Activated naive CD4-positive, alpha-beta T cell treated with Interleukin-2 at 50 U/mL for 16 hours (primary cell): ENCODE measurements at regions not wholly inside any gene's neighbourhood (a gene's known extent, or its start where the extent isn't known, plus 50 kb on each side); places are given as distances from the start of the nearest gene placed in this dataset.
"Not testable (repeated sequence)": the region's sequence is repeated elsewhere in the genome, so short reads cannot be mapped to it uniquely, and the experiment has no call there.

Experiments used
- DNase-seq: peaks from one replicate; pipeline ENCODE4 v3.0.0-alpha.2; 2020

DNA sequence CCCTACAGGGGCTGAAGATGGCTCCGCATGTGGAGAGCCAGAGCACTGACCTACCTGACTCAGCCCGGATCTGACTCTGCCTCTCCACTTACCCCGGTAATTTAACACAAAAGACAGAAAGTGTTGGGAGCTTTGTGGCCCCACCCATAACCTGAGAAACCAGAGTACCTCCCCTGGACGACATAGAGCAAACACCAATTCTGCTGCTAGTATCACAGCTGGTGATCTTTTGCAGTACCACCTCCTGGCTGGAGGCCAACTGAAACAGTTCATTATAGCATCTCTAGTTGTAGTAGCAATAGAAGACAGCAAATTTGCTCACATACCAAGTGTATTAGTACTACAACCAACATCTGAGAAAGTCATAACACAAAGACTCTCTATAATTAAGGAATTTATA lies 443.9 kb downstream of the KLHL4 start:
- DNase-seq = no peak

DNA sequence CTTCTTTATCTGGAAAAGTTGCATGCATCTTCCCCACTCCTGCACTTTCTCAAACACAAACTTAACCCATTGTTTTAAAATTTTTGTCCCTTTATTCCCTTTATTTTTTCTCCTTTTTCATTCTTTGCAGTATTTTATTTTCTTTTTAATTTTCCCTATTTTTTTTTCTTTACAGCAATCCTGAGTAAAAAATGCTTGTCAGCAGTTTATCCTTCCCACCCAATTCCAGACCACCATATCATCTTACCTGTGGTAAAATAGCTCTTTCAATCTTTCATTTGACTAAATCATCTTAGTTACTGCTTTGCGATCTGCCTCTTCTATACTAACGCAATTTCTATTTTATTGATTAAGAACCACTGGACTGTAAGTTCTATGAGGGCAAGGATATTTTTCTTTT lies 450.5 kb downstream of the KLHL4 start:
- DNase-seq = no peak

DNA sequence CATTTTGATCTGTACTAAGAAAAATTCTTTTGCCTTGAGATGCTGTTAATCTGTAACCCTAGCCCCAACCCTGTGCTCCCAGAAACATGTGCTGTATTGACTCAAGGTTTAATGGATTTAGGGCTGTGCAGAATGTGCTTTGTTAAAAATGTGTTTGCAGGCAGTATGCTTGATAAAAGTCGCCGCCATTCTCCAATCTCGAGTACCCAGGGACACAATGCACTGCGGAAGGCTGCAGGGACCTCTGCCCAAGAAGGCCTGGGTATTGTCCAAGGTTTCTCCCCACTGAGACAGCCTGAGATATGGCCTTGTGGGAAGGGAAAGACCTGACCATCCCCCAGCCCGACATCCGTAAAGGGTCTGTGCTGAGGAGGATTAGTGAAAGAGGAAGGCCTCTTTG lies 454.5 kb downstream of the KLHL4 start:
- DNase-seq = not testable (repeated sequence)

DNA sequence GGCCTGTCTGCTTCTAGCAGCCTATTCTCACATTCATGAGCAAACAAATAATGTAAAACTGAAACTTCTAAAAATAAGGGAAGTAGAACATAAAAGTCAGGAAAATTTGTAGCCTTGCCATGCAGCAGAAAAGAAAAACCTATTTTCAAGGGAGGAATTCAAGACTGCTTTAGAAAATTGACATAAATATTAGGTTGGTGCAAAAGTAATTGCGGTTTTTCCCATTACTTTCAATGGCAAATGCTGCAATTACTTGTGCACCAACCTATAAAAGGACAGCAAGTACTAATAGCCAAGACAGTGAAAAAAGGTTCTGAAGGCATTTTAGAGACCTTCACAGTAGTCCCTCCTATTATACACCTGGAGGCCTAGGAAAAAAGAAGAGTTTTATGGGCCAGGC lies 457.8 kb downstream of the KLHL4 start:
- no peak for DNase-seq

DNA sequence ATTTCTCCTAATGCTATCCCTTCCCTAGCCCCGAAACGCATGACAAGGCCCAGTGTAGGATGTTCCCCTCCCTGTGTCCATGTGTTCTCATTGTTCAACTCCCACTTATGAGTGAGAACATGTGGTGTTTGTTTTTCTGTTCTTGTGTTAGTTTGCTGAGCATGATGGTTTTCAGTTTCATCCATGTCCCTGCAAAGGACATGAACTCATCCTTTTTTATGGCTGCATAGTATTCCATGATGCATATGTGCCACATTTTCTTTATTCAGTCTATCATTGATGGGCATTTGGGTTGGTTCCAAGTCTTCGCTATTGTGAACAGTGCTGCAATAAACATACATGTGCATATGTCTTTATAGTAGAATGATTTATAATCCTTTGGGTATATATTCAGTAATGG lies 490.3 kb downstream of the KLHL4 start:
- not testable (repeated sequence) for DNase-seq

DNA sequence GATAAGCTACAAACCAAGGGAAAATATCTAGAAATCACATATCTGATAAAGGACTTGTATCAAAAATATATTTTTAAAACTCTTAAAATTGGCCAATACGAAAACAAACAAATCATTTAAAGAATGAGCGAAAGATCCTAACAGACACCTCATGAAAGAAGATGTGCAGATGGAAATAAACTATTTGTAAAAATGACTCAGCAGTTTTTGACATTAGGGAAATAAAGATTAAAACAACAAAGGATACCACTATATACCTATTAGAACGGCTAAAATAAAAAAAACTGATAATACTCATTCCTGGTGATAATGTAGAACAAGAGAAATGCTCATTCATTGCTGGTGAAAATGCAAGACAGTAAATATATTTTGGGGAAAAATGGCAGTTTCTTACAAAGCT lies 506.4 kb downstream of the KLHL4 start:
- no peak for DNase-seq

DNA sequence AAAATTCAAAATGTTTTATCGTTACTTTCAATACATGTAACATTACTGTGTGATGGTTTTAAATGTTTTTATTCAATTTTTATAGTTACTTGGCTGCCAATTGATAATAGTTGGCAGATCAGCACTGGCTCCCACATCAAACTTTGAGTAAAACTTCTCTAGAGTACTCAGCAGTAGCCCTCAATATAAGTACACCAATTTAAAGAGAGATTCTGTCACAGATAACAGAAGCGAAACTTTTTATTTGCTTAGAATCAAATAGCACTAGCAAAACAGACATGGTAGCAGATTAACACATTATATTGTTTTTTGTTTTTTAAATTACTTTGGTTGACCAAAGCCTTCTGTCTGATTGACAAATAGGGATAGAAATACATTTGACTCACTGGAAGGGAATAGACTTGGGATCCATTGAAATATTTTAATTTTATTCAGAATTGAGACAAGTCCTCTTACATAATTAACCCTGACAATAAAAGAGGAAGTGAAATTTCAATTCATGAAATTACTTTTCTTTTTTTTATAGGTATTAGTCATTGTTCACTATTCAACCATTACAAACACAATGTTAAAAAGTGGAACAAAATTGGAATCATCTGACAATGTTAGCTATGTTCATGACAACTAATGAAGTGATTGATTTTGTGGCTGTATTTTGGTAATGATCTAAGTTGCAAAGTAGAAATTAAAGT lies 554.9 kb downstream of the KLHL4 start:
- no peak for DNase-seq

DNA sequence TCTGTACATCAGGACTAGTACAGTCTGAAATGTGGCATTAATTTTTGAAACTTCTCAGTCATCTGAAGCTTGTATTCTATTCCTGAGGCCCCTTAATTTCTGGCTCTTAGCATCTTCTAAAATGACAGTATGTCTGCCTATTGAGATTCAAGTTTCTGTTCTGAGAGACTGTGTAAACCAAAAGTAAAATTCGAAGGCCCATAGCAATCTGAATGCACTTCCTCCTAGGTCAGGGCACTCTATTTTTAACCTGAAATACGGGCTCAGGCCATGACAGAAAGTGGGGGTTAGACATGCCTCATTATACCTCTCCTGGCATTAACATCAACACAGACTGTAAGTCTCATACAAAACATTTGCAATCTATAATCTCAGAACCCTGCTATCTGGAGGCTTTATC lies 584.4 kb downstream of the KLHL4 start:
- no peak for DNase-seq

DNA sequence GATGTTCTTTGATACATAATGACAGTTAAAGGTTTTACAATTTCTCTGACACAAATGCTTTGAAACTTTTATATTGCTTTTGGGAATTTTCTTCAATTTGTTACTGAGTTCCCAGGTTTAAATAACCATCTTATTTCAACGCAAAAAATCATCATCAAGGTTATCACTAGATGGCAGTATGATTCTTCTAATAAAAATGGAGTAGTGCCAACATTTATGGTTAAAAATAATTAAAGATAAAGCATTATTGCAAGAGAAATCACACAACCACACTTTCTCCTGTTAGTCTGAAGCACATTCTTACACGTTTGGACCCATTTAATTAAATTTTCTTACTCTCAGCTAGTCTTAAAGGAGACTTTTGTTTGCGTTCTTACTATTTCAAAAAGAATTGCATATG lies 611.3 kb upstream of the CPXCR1 start:
- no peak for DNase-seq

DNA sequence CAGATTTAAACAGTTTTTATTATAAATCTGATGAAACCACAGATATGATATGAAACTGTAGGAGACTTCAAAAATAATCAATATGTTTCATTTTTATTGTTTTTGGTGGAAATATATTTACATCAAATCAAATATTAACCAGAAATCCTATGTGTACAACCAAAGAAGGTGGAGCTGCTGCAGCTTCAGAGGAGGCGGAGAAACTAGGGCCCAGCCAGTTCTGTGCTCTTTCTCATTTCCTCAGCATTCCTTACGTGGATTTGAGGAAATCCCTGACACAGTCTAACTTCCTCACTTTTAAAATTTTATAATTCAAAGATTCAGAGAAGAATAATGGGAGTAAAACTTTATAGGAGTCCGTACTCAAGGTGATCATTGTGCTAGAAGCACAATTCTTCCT lies 610.7 kb upstream of the CPXCR1 start:
- DNase-seq = no peak

DNA sequence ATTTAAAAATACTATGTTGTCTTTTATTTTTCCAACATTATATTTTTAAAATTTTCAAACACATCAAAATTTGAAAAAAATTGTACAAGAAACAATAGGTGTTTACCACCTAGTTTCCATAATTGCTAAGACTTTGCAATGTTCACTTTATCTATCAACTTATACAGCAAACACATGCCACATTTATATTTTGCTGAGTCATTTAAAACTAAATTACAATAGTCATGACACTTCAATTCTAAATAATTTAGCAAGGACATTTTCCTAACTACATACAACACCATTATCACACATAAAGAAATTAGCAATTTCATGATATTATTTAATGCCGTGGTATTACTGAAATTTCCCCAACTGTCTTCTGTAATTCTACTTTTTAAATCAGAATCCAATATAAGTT lies 600.4 kb upstream of the CPXCR1 start:
- DNase-seq = no peak

DNA sequence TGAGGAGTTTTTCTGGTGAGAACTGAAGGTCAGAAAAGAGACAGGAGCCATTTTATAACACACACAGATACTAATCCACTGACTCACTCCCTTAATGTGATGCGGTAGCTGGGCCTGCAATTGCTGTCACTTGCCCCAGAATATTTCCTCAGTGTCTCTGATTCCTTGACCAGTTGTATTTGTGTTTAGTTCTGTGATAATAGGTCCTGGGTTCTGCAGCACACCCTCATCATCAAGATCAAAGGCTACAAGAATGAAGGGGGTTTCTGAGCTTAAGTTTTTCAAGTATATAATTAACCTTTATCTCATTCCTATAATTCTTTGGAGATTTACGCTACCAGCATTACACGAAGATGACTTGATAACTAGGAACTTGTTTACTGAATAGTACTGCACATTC lies 576.5 kb upstream of the CPXCR1 start:
- no peak for DNase-seq

DNA sequence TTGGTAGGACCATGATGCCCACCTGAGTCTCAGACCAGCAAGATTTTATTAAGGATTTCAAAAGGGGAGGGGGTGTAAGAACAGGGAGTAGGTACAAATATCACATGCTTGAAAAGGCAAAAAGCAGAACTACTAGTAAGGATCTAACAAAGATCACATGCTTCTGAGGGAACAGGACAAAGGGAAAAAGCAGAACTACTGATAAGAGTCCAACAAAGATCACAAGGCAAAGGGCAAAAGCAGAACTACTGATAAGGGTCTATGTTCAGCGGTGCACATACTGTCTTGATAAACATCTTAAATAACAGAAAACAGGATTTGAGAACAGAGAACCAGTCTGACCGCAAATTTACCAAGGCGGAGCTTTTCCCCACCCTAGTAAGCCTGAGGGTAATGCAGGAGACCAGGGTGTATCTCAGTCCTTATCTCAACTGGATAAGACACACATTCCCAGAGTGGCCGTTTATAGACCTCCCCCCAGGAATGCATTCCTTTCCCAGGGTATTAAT lies 573.0 kb upstream of the CPXCR1 start:
- DNase-seq = not testable (repeated sequence)

DNA sequence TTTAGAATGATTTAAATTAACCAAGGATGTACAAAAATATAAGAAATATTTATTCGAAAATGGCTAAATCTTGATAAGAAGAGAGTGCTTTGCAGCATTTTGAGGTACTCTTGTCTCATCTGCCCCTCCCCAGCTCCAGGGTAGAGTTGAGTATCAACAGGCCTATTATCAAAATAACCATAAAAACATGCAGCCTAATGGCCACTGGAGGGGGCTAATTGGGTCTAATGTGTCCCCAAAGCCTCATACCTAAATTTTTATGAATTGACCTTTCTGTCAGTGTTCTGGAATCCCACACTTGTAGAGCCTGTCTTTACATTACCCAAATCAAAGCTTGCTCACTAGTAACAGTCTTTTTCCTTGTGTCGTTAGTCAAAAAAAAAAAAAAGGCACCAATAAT lies 544.9 kb upstream of the CPXCR1 start:
- no peak for DNase-seq

DNA sequence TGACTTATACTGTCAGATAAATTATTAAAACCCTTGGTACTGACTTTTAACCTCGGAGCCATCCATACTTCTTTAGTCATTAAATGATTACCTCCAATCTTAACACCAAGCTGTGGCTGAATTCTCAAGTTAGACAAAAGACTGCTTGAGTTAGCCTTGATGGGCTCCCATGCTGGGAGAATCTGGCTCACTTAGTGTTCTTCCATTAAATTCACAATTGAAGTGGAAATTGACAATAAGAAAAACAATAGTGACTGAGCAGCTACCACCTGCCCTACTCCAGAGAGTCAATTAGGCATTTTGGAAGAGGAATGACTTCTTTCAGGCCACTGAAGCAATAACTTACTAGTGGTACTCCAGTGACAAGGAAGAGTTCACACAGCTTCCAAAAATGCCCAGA lies 503.0 kb upstream of the CPXCR1 start:
- DNase-seq = no peak

DNA sequence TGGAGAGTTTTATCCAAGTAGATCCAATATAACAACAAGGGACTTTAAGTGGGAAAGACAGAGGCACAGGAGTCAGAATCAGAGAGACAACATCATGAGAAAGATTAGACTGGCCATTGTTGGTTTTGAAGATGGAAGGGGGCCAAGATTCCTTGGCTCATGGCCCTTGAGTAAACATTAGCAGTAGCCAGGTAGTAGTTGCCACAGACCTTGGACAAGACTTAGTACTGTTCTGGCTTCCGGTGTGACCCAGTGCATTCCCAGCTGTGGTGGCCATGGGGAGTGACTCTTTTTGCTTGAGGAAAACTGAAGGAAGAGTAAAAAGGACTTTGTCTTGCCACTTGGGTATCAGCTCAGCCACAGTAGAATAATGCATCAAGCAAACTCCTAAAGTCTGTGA lies 462.2 kb upstream of the CPXCR1 start:
- no peak for DNase-seq

DNA sequence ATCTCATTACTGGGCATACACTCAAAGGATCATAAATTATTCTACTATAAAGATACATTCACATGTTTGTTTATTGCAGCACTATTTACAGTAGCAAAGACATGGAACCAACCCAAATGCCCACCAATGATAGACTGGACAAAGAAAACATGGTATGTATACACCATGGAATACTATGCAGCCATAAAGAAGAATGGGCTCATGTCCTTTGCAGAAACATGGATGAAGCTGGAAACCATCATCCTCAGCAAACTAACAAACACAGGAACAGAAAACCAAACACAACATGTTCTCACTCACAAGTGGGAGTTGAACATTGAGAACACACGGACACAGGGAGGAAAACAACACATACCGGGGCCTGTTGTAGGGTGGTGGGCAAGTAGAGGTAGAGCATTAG lies 433.1 kb upstream of the CPXCR1 start:
- DNase-seq = not testable (repeated sequence)

DNA sequence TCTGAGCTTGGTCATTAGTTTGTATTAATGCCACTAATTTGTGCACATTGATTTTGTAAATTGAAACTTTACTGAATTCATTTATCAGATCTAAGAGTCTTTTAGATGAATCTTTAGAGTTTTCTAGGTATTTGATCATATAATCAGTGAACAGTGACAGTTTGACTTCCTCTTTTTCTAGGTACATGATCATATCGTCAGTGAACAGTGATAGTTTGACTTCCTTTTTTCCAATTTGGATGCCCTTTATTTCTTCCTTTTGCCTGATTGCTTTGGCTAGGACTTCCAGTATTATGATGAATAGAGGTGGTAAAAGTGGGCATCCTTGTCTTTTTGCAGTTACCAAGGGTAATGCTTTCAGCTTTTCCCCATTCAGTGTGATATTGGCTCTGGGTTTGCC lies 421.4 kb upstream of the CPXCR1 start:
- no peak for DNase-seq

DNA sequence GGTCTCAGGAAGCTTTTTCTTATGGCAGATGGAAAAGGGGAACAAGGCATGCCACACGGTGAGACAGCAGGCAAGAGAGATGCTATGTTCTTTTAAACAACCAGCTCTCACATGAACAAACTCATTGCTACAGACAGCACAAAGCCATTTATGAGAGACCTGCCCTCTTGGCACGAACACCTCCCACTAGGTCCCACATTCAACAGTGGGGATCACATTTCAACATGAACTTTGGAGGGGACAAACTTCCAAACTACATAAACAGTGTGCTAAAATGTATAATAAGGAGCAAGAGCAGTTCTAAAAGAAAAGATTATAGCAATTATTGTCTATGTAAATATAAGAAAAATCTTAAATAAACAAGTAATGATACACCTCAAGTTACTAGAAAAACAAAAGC lies 391.8 kb upstream of the CPXCR1 start:
- no peak for DNase-seq

DNA sequence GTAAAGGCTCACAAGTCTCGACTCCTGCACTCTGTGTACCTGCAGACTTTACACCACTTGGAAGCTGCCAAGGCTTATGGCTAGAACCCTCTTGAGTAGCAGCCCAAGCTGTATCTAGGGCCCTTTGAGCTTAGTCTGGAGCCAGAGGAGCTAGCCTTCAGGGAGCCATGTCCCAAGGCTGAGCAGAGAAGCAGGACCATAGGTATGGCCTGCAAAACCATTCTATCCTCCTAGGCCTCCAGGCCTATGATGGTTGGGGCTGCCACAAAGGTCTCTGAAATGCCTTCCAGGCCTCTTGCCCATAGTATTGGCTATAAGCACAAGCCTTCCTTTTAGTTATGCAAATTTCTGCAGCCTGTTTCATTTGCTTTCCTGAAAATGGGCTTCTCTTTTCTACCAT lies 380.7 kb upstream of the CPXCR1 start:
- DNase-seq = no peak

DNA sequence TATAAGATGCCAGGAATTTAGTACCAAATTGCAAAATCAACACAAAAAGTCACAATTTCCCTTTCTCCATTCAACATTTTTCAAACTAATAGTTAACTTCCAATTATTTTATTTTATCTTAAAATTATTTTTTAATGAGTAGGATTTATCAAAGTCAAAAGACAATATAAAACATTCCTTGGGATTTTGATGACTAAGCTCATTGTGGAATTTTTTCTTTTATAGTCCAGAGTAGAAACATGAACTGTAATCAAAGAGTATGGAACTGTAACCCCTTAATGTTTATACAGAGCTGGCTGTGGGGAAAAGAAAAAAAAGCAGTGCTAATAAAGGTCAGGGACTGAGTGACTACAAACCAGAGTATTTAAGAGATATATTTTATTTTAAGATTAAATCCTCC lies 368.6 kb upstream of the CPXCR1 start:
- no peak for DNase-seq

DNA sequence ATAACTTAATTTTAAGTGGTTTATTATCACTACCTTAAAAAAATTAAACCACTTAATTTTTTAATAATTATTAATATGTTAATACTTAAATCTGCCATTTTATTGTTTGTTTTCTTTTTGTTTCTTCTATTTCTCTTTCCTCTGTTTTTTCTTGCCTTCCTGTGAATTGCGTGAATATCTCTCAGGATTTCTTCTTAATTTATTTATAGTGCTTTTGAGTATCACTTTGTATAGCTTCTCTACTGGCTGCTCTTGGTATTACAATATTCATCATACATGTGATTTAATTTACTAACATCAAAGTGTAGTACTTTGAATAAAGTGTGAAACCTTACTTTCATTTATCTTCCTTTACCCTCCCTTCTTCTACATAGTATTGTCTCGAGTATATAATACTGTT lies 349.5 kb upstream of the CPXCR1 start:
- DNase-seq = no peak

DNA sequence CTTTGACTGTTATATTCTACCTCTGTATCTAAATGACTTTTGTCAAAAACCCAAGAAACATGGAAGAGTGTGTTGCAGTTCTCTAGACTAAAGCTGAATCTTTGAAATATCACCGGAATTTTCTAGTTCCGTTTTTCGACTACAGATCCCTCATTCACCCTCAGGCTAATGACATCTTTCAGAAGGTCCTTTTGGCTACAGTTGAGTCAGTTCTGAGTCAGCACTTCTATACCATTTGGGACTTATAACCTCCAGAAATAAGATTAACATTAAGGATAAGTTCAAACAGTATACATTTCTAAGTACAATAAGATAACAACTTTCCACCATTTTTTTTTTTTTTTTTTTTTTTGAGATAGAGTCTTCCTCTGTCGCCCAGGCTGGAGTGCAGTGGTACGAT lies 331.0 kb upstream of the CPXCR1 start:
- no peak for DNase-seq

DNA sequence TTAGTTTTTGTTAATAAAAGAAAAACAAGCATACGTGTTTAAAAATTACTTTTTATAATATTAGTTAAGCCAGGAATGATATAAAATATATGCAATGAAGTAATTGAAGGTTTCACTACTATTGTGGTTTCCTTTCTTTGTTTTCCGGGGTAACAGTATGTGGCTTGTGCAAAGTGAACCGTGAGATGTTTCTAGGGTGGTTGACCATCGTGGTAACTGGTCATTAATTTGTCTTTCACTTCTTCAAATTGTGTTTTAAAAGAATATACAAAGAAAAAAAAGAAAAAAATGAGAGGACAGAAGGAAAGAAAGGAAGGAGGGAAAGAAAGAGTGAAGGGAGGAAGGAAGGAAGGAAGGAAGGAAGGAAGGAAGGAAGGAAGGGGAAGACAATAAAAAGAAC lies 330.1 kb upstream of the CPXCR1 start:
- DNase-seq = no peak

DNA sequence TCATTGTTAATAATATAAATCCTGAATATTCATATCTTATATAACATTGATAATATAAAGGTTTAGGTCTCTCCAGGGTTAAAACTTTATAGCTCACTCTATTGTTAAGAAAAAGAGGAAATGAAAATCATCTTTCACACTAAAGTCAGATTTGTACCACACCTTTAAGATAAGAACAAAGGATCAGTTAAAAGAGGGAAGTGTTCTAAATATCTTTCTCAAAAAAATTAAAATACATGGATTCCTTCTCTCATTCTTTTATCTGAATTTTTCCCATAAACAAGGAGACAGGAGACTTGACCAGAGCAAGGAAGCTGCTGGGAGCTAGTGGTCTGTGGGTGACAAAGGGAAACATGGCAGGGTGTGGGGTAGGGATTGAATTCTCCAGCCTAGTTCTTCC lies 323.0 kb upstream of the CPXCR1 start:
- no peak for DNase-seq

DNA sequence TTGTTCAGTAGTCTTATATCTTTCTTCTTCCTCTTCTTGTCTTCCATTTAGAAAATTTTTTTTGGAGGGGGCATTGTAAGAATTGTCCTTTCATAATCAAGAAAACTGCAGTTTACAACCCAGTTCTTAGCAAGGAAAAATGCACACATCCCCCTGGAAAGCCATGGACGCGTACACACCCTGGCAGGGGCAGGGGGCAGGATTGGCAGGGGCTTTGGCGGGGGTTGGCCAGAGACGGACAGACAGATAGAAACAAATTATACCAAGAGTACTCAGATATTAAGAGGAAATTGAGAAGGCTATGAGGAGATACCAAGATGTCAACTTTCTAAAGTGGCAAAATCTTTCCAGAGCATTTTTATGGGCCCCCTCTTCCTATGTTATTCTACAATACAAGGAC lies 322.5 kb upstream of the CPXCR1 start:
- no peak for DNase-seq
